Kidney epithelial cell (primary cell): ENCODE measurements at regions not wholly inside any gene's neighbourhood (a gene's known extent, or its start where the extent isn't known, plus 50 kb on each side); places are given as distances from the start of the nearest gene placed in this dataset.

Source experiments
- DNase-seq: peaks from one replicate; pipeline ENCODE4 v3.0.0-alpha.2; 2010; ENCODE audit warnings: low read depth
- H3K27me3 ChIP-seq: 2 replicates; pipeline ENCODE4 v1.6.0; 2011; ENCODE audit warnings: low read length; ENCODE audit not compliant: control insufficient read depth, insufficient read depth
- H3K36me3 ChIP-seq: 2 replicates; pipeline ENCODE4 v1.5.1; 2011; ENCODE audit warnings: low read length; ENCODE audit not compliant: control insufficient read depth, insufficient read depth
- H3K4me3 ChIP-seq: 2 replicates; pipeline ENCODE4 v1.5.1; 2011; ENCODE audit warnings: low read depth, mild to moderate bottlenecking, control low read depth, low read length
- TF ChIP-seq, protein P1 (sequence below): IDR thresholded peaks from 2 replicates; pipeline ENCODE4 v1.5.1; 2011; ENCODE audit warnings: mild to moderate bottlenecking, moderate library complexity, low read length, control low read depth, inconsistent platforms; ENCODE audit not compliant: insufficient read depth, poor library complexity, severe bottlenecking

DNA sequence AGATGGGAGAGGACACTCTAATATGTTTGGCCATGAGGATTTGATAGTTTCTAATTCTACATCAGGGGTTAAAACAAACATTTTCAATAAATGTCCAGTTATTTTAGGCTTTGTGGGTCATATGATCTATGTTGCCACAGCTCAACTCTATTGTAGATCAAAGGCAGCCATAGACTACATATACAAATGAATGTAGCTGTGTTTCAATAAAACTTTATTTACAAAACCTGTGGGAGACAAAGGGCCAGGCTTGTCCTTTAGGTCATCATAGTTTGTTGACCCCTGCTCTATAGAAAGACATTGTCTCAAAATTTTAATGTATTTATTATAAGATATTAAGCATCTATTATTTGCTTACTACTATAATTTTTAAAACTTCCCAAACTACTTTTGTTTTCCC is 325.4 kb upstream of the MEF2C start:
- Histone ChIP-seq H3K4me3 (no peak overlapping the region), H3K27me3 (no peaks in the 10 kb centered on the region)

DNA sequence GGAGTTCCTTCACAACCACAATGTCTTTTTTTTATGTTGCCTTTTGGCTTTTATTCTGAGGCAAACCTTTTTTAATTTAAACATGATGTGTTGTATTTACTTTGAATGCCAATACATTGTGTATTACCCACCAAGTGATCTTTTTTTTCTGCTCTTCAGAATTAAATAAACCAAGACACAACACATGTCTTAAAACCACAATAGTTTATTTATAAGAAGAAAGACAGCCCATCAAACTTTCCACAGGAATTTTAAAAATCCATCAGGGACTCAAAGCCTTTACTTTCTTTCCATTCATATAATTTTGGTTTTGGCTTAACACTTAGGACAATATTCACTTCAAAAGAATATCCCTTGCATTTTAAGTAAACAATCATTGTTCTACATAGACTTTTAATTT is 321.8 kb upstream of the MEF2C start:
- Histone ChIP-seq H3K27me3 (no peaks in the 10 kb centered on the region), H3K4me3 (no peak overlapping the region), H3K36me3 (no peaks in the 10 kb centered on the region)
- DNase-seq: no peak
- TF ChIP-seq, protein P1, sequence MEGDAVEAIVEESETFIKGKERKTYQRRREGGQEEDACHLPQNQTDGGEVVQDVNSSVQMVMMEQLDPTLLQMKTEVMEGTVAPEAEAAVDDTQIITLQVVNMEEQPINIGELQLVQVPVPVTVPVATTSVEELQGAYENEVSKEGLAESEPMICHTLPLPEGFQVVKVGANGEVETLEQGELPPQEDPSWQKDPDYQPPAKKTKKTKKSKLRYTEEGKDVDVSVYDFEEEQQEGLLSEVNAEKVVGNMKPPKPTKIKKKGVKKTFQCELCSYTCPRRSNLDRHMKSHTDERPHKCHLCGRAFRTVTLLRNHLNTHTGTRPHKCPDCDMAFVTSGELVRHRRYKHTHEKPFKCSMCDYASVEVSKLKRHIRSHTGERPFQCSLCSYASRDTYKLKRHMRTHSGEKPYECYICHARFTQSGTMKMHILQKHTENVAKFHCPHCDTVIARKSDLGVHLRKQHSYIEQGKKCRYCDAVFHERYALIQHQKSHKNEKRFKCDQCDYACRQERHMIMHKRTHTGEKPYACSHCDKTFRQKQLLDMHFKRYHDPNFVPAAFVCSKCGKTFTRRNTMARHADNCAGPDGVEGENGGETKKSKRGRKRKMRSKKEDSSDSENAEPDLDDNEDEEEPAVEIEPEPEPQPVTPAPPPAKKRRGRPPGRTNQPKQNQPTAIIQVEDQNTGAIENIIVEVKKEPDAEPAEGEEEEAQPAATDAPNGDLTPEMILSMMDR: no peak

More for the DNA sequence above, 325.4 kb upstream of the MEF2C start:
- TF ChIP-seq, protein P1: no peak
- DNase-seq: no peak
- no peaks in the 10 kb centered on the region for H3K36me3 ChIP-seq

DNA sequence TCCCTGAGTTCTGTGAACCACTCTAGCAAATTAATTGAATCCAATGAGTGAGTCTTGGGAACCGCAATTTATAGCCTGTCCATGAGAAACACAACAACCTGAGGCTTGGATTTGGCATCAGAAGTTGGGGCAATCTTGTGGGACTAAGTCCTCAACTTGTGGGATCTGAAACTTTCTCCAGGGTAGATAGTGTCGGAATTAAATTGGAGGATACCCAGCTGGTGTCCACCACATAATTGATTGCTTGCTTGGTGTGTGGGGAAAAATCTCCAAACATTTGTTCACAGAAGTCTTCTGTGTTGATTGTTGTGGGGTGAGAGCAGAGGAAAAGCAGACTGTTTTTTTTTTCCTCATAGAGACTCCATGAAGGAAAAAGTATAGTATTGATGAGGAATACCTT is 320.6 kb upstream of the MEF2C start:
- TF ChIP-seq, protein P1: no peak
- no peak for DNase-seq
- H3K4me3 ChIP-seq: no peak overlapping the region
- H3K36me3 ChIP-seq: no peaks in the 10 kb centered on the region
- H3K27me3 ChIP-seq: no peaks in the 10 kb centered on the region

DNA sequence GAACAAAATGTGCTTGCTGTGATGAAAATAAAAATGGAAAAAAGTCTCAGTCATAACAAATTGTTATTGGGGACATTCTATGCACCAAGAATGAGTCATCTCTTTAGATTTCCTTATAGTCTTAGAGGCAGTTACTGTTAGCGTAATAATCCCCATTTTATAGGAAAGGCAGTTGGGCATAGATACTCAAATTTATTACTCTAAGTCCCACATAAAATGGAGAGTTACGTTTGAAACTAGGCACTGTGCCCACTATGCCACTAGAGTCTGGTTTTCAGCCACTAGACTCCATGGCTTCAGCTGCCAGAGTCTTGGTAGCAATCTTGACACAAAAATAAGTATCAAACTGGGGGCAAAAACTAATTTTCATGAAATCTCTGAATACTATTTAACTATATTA is 317.9 kb upstream of the MEF2C start:
- Histone ChIP-seq H3K4me3 (no peak overlapping the region), H3K27me3 (no peaks in the 10 kb centered on the region), H3K36me3 (no peaks in the 10 kb centered on the region)
- TF ChIP-seq, protein P1: no peak
- no peak for DNase-seq

DNA sequence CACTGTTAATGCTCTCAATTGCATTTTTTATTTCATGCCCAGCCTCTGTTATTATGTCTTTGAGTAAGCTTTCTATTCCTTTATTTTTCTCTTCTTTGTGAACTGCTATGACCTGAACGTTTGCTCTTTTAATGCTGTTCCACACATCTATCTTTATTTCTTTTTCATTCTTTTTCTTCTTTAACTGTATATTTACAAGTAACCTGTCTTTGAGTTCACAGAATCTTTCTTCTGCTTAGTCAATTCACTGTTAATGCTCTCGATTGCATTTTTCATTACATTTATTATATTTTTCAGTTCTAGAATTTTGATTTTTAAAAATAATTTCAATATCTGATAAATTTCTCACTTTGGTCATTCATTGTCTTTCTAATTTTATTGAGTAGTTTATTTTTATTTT is 316.3 kb upstream of the MEF2C start:
- no peak for DNase-seq
- TF ChIP-seq, protein P1: no peak

DNA sequence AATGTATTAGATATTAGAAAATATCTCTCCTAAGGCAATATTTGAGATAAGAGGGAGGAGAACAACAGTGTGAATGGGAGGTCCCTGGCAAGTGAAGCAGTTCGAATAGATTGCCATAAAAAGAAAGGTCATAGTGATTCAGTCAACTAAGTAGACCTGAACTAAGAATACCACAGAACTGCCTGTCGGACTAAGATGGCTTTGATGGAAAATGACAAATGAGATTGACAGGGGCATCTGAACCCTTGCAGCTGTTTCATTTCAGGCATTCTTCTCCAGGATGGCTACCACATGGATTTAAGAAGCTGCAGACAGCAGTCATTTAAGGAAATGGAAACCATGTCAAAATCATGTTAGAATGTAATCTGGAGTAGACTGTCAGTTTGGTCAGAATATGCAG is 308.4 kb upstream of the MEF2C start:
- Histone ChIP-seq H3K27me3 (no peaks in the 10 kb centered on the region), H3K36me3 (no peaks in the 10 kb centered on the region), H3K4me3 (no peak overlapping the region)
- no peak for DNase-seq
- TF ChIP-seq, protein P1: no peak

More for the DNA sequence above, 316.3 kb upstream of the MEF2C start:
- Histone ChIP-seq H3K4me3 (no peak overlapping the region), H3K36me3 (no peaks in the 10 kb centered on the region), H3K27me3 (no peaks in the 10 kb centered on the region)
